SK-N-MC (cell line): ENCODE measurements at regions not wholly inside any gene's neighbourhood (a gene's known extent, or its start where the extent isn't known, plus 50 kb on each side); places are given as distances from the start of the nearest gene placed in this dataset.
A peak's percentile ranks its signal among the peaks of the same experiment; 100 is the strongest.
"Not testable (repeated sequence)": the region's sequence is repeated elsewhere in the genome, so short reads cannot be mapped to it uniquely, and the experiment has no call there.

ENCODE experiments used
- DNase-seq: peaks from one replicate; pipeline ENCODE4 v3.0.0-alpha.2; 2011; ENCODE audit warnings: low read depth, low spot score
- H3K27ac ChIP-seq: fragments of 200-600 bp; sonication (generic); 2 replicates; pipeline ENCODE4 v1.5.1; 2016; ENCODE audit warnings: mixed run types
- H3K36me3 ChIP-seq: fragments of 200-600 bp; sonication (generic); 2 replicates; pipeline ENCODE4 v1.6.1; 2017; ENCODE audit warnings: antibody characterized with exemption, low read length, mixed read lengths; ENCODE audit not compliant: insufficient read depth
- H3K4me3 ChIP-seq: fragments of 200-600 bp; sonication (generic); 2 replicates; pipeline ENCODE4 v1.5.1; 2016
- H3K9ac ChIP-seq: fragments of 200-600 bp; sonication (generic); 2 replicates; pipeline ENCODE4 v1.8.0; 2017; ENCODE audit warnings: mixed run types, mixed read lengths; ENCODE audit not compliant: insufficient read length
- H3K9me3 ChIP-seq: fragments of 200-600 bp; sonication (generic); 2 replicates; pipeline ENCODE4 v1.6.1; 2017; ENCODE audit warnings: low read depth, mild to moderate bottlenecking, antibody characterized with exemption, low read length, moderate library complexity, mixed read lengths
- EZH2 ChIP-seq: fragments of 200-600 bp; sonication (generic); IDR thresholded peaks from one replicate; pipeline ENCODE4 v1.6.1; 2017; ENCODE audit warnings: antibody characterized with exemption
- FOXP2 ChIP-seq: optimal IDR thresholded peaks from 2 replicates; pipeline ENCODE3; 2011; ENCODE audit warnings: mild to moderate bottlenecking, moderate library complexity; ENCODE audit not compliant: insufficient read depth; ENCODE audit errors: extremely low read length, control extremely low read depth
- POLR2AphosphoS5 ChIP-seq: IDR thresholded peaks from 2 replicates; pipeline ENCODE4 v1.6.1; 2012; ENCODE audit warnings: mild to moderate bottlenecking, low read depth, low read length, borderline replicate concordance

- no peak for TF ChIP-seq POLR2AphosphoS5
- TF ChIP-seq FOXP2, result no peak
- Histone ChIP-seq H3K36me3 (no peaks in the 10 kb centered on the region; the same call in 1 of the 2 replicates), H3K9me3 (no peaks in the 10 kb centered on the region; the same call in 1 of the 2 replicates), H3K27ac (peak overlapping the region; percentile 15; the same call in 1 of the 2 replicates), H3K9ac (no peak overlapping the region), H3K4me3 (no peak overlapping the region)
- no peak for DNase-seq
Measured at GRCh38 chr5:92206681-92207080, 823.6 kb upstream of the ARRDC3 start.

- H3K27ac ChIP-seq, H3K4me3 ChIP-seq, H3K9me3 ChIP-seq, DNase-seq, H3K36me3 ChIP-seq, H3K9ac ChIP-seq: not testable (repeated sequence)
Measured at GRCh38 chr5:92199035-92199434, 815.9 kb upstream of the ARRDC3 start.

DNA sequence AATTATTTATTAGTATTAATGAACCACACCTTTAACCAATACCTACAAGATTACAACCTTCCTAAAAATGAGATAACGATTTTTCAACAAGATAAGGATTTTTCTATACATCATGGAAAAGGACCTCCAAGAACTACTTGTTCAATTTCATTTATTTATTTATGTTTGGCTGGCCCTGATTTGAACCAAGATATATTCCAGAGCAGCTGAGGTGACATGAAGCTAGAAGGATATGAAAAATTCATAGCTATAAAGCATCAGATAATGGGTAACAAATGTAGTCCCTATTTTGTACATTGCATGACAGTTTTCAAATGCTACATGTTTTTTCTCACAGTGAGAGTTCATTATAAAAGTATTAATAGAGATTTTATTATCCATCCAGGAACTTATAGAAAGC is 798.5 kb upstream of the ARRDC3 start:
- Histone ChIP-seq H3K9me3 (no peaks in the 10 kb centered on the region), H3K36me3 (no peaks in the 10 kb centered on the region), H3K27ac (no peak overlapping the region), H3K4me3 (no peak overlapping the region), H3K9ac (no peak overlapping the region)
- no peak for DNase-seq
- TF ChIP-seq EZH2 (no peak), FOXP2 (no peak), POLR2AphosphoS5 (no peak)

- Histone ChIP-seq H3K9me3 (no peaks in the 10 kb centered on the region), H3K27ac (peak overlapping the region; percentile 87), H3K9ac (no peak overlapping the region), H3K4me3 (peak overlapping the region; percentile 44; the same call in 1 of the 2 replicates), H3K36me3 (no peaks in the 10 kb centered on the region)
- TF ChIP-seq POLR2AphosphoS5 (peak; percentile 54; the same call in 1 of the 2 replicates), FOXP2 (no peak)
- peak; percentile 90 for DNase-seq
Measured at GRCh38 chr5:92180391-92180790, 797.3 kb upstream of the ARRDC3 start.

DNA sequence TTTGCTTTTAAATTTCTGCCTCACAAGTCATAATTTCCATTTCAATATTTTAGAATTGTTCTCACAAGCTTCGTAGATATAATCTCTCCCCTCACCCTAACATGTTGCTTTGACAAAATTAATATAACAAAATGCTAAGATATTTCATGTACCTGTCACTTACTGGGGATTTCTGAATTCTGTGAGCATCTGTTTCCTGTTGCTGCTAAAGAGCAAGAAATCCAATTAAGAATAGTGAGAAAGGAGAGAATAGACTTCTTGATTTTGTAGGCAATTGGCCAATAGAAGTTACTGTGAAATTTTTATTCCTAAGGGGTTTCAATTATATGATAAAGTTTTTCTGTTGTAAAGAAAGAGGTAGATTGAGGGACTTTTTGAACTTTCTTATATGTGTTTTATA is 796.5 kb upstream of the ARRDC3 start:
- peak; percentile 60 for DNase-seq

DNA sequence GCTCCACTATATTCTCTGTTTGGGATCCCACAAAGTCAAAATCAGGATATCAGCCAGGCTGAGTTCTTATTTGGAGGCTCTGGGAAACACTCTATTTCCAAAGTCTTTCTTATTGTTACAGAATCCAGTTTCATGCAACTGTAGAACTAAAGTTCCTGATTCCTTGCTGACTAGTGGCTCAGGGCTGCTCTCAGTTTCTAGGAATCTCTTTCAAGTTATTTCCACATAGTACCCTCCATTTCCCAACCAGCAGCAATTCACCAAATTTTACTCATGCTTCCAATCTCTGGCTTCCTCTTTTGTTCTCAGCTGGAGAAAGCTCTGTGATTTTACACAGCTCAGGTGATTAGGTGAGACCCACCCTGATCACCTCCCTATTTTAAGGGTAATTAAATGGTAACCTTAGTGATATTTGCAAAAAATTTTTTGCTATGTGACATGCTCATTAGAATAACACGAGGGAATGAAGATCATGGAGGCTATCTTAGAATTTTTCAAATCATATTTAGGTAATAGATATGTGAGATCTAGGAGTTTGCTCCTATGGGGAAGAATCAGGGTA is 794.9 kb upstream of the ARRDC3 start:
- Histone ChIP-seq H3K9ac (no peak overlapping the region), H3K9me3 (no peaks in the 10 kb centered on the region), H3K4me3 (no peak overlapping the region), H3K27ac (no peak overlapping the region), H3K36me3 (no peaks in the 10 kb centered on the region)
- TF ChIP-seq FOXP2, result no peak
- no peak for DNase-seq

More for the DNA sequence above, 796.5 kb upstream of the ARRDC3 start:
- peak overlapping the region; percentile 44; the same call in 1 of the 2 replicates for H3K4me3 ChIP-seq
- H3K36me3 ChIP-seq, result no peaks in the 10 kb centered on the region
- no peaks in the 10 kb centered on the region for H3K9me3 ChIP-seq
- H3K27ac ChIP-seq, result peak overlapping the region; percentile 87; the same call in 1 of the 2 replicates
- TF ChIP-seq POLR2AphosphoS5 (peak; percentile 43; the same call in 1 of the 2 replicates), FOXP2 (no peak)
- no peak overlapping the region for H3K9ac ChIP-seq

DNA sequence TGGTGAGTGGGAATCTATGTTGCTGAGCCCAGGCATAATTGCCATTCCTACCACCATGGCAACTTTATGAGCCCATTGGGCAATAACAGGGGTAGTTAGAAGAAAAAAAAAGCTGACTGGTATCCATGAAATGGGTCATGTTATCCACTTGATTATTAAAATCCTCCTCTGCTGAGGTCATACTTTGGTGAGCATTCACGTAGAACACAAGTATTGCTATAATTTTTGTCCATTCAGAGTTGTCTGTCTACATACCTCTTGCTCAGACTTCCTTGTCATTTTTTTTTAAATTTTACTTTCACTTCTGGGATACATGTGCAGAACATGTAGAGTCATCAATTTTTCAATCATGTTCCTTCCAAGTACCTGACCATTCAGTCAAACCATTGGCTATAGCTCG is 780.8 kb upstream of the ARRDC3 start:
- Histone ChIP-seq H3K9ac (no peak overlapping the region), H3K9me3 (no peaks in the 10 kb centered on the region), H3K27ac (no peak overlapping the region), H3K4me3 (no peak overlapping the region), H3K36me3 (no peaks in the 10 kb centered on the region)
- no peak for DNase-seq
- no peak for TF ChIP-seq POLR2AphosphoS5
- no peak for TF ChIP-seq FOXP2
- TF ChIP-seq EZH2, result no peak

DNA sequence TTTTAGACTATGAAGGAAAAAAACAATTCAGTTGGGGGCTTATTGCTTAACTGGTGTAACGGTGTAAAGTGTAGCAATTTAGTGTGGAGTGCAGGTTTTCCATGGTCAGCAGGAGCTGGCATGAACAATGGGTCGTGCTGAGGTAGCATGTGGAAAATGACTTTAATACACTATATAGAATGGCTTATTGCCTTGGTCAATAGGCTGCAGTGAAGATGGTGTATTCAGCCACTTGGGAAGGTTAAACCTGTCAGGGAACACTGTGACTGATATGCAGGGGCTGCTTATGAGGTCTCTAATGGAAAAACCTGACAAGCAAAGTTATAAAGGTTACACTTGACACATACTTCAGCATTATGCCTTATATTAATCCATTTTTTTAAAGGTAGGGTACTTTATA is 764.7 kb upstream of the ARRDC3 start:
- H3K9me3 ChIP-seq, result no peaks in the 10 kb centered on the region
- H3K36me3 ChIP-seq, result no peaks in the 10 kb centered on the region
- TF ChIP-seq POLR2AphosphoS5 (no peak), EZH2 (no peak), FOXP2 (no peak)
- no peak overlapping the region for H3K4me3 ChIP-seq
- H3K9ac ChIP-seq, result no peak overlapping the region
- H3K27ac ChIP-seq, result no peak overlapping the region
- no peak for DNase-seq

DNA sequence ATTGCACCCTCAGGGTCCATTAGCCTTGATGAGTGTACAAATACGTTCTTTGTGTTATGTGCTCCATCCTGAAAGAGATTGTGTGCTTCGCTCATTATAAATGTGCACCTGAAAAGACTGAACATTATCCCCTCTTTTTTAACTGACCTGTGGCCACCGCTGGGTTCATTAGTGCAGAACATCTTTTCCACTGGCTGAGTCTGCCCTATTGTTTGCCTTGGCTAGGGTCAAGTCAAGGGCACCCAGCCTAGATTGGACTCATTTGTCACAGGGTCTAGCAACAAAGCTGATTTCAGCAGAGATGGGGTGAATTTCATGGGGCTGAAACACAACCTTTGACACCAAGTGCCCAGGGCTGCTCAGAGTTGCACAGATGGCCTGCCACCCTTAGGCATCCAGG is 764.1 kb upstream of the ARRDC3 start:
- Histone ChIP-seq H3K36me3 (no peaks in the 10 kb centered on the region), H3K9ac (no peak overlapping the region), H3K27ac (no peak overlapping the region), H3K9me3 (no peaks in the 10 kb centered on the region), H3K4me3 (no peak overlapping the region)
- no peak for TF ChIP-seq FOXP2
- no peak for TF ChIP-seq POLR2AphosphoS5
- TF ChIP-seq EZH2, result no peak
- no peak for DNase-seq

GRCh38 chr5:92145852-92146251 is 762.7 kb upstream of the ARRDC3 start:
- peak; percentile 10 for DNase-seq
- Histone ChIP-seq H3K27ac (no peak overlapping the region), H3K4me3 (no peak overlapping the region), H3K9me3 (no peaks in the 10 kb centered on the region), H3K36me3 (no peaks in the 10 kb centered on the region), H3K9ac (no peak overlapping the region)
- TF ChIP-seq POLR2AphosphoS5 (no peak), FOXP2 (no peak), EZH2 (no peak)
